GM18517 (cell line): ENCODE measurements at regions not wholly inside any gene's neighbourhood (a gene's known extent, or its start where the extent isn't known, plus 50 kb on each side); places are given as distances from the start of the nearest gene placed in this dataset.

Experiments
- ATAC-seq: cut with Tn5 transposase; IDR thresholded peaks from one replicate; pipeline ENCODE4 v1.9.1; 2021; ENCODE audit warnings: mild to moderate bottlenecking, moderate library complexity; ENCODE audit not compliant: unreplicated experiment

GRCh38 chr17:72338304-72338703 lies 217.5 kb downstream of the SOX9 start:
- ATAC-seq = no peak

GRCh38 chr17:72338847-72339790 lies 218.3 kb downstream of the SOX9 start:
- ATAC-seq = no peak

- ATAC-seq = no peak
Observed at GRCh38 chr17:72340836-72341235, 220.0 kb downstream of the SOX9 start.

- ATAC-seq = no peak
Observed at GRCh38 chr17:72342061-72342460, 221.2 kb downstream of the SOX9 start.

- no peak for ATAC-seq
Observed at GRCh38 chr17:72342627-72343527, 222.1 kb downstream of the SOX9 start.

GRCh38 chr17:72343911-72344310 lies 223.1 kb downstream of the SOX9 start:
- no peak for ATAC-seq

- no peak for ATAC-seq
Observed at GRCh38 chr17:72344613-72345012, 223.8 kb downstream of the SOX9 start.

GRCh38 chr17:72345088-72345487 lies 224.3 kb downstream of the SOX9 start:
- ATAC-seq = no peak

- no peak for ATAC-seq
Observed at GRCh38 chr17:72345536-72345935, 224.7 kb downstream of the SOX9 start.

- ATAC-seq = no peak
Observed at GRCh38 chr17:72346306-72346705, 225.5 kb downstream of the SOX9 start.

GRCh38 chr17:72349011-72349410 lies 228.2 kb downstream of the SOX9 start:
- ATAC-seq = no peak

- ATAC-seq = no peak
Observed at GRCh38 chr17:72349491-72349995, 228.7 kb downstream of the SOX9 start.

- no peak for ATAC-seq
Observed at GRCh38 chr17:72350073-72350472, 229.3 kb downstream of the SOX9 start.

GRCh38 chr17:72351365-72351764 lies 230.5 kb downstream of the SOX9 start:
- ATAC-seq = no peak

GRCh38 chr17:72351884-72352346 lies 231.1 kb downstream of the SOX9 start:
- no peak for ATAC-seq

- no peak for ATAC-seq
Observed at GRCh38 chr17:72353502-72353901, 232.7 kb downstream of the SOX9 start.

- no peak for ATAC-seq
Observed at GRCh38 chr17:72354071-72354470, 233.3 kb downstream of the SOX9 start.

GRCh38 chr17:72357764-72358365 lies 237.0 kb downstream of the SOX9 start:
- ATAC-seq = no peak

GRCh38 chr17:72358465-72358864 lies 237.6 kb downstream of the SOX9 start:
- no peak for ATAC-seq

GRCh38 chr17:72359274-72359673 lies 238.5 kb downstream of the SOX9 start:
- no peak for ATAC-seq

GRCh38 chr17:72359811-72360210 lies 239.0 kb downstream of the SOX9 start:
- ATAC-seq = no peak
